Lung (tissue), 11 donors: ENCODE measurements at regions not wholly inside any gene's neighbourhood (a gene's known extent, or its start where the extent isn't known, plus 50 kb on each side); places are given as distances from the start of the nearest gene placed in this dataset.

Source experiments
- ATAC-seq: fragments of 200-7000 bp; cut with Tn5 transposase; one replicate; pipeline ENCODE4 v1.9.1; 2020; ENCODE audit warnings: moderate number of reproducible peaks; ENCODE audit not compliant: insufficient read depth, low FRiP score
- DNase-seq, 3 donors: peaks; one replicate each; pipeline ENCODE4 v3.0.0-alpha.2; 2013 to 2017
- H3K27ac ChIP-seq, 2 donors: one replicate each; pipeline ENCODE4 v1.5.1; 2013; ENCODE audit warnings: mild to moderate bottlenecking in 2 of 2, moderate library complexity in 2 of 2, control low read depth in 1 of 2, inconsistent platforms in 1 of 2, low read depth in 1 of 2, low read length in 1 of 2
- H3K27me3 ChIP-seq, 3 donors: one replicate each; pipeline ENCODE4 v1.5.1; 2013; ENCODE audit warnings: low read length in 2 of 3; ENCODE audit not compliant: control insufficient read depth in 3 of 3, insufficient read depth in 3 of 3
- H3K36me3 ChIP-seq, 4 donors: one replicate each; pipeline ENCODE4 v1.5.1; 2013; ENCODE audit warnings: low read length in 4 of 4, mild to moderate bottlenecking in 1 of 4, moderate library complexity in 1 of 4; ENCODE audit not compliant: control insufficient read depth in 4 of 4, insufficient read depth in 4 of 4
- H3K4me1 ChIP-seq, 5 donors: one replicate each; pipeline ENCODE4 v1.5.1; 2013; ENCODE audit warnings: low read length in 5 of 5, mild to moderate bottlenecking in 2 of 5, moderate library complexity in 1 of 5; ENCODE audit not compliant: control insufficient read depth in 5 of 5, insufficient read depth in 5 of 5
- H3K4me3 ChIP-seq: one replicate; pipeline ENCODE4 v1.5.1; 2013; ENCODE audit warnings: mild to moderate bottlenecking, control low read depth, moderate library complexity
- H3K9ac ChIP-seq, 2 donors: one replicate each; pipeline ENCODE4 v1.5.1; 2013; ENCODE audit warnings: low read length in 2 of 2, control low read depth in 1 of 2; ENCODE audit not compliant: insufficient read depth in 1 of 2
- H3K9me3 ChIP-seq, 4 donors: one replicate each; pipeline ENCODE4 v1.5.1; 2013; ENCODE audit warnings: low read length in 3 of 4, mild to moderate bottlenecking in 1 of 4, moderate library complexity in 1 of 4; ENCODE audit not compliant: control insufficient read depth in 4 of 4, insufficient read depth in 3 of 4
- WGBS, 2 donors: extraction: QIAGEN DNeasy Blood & Tissue Kit; methylation state at CpG; one replicate each; pipeline ENCODE4 v1.1.7; 2013; 5-methylcytosine and 5-hydroxymethylcytosine counted together
- TF ChIP-seq, protein P1 (sequence below): IDR thresholded peaks from 2 replicates; pipeline ENCODE4 v1.5.1; 2012; ENCODE audit warnings: mild to moderate bottlenecking; ENCODE audit errors: control extremely low read depth, extremely low read depth
- donor health status: control.
- donor health status: control.
- donor health status: Bipolar disorder and iron deficiency.
- donor health status: healthy.
- donor health status: DM: yes; HTN: yes; CAD: no.

DNA sequence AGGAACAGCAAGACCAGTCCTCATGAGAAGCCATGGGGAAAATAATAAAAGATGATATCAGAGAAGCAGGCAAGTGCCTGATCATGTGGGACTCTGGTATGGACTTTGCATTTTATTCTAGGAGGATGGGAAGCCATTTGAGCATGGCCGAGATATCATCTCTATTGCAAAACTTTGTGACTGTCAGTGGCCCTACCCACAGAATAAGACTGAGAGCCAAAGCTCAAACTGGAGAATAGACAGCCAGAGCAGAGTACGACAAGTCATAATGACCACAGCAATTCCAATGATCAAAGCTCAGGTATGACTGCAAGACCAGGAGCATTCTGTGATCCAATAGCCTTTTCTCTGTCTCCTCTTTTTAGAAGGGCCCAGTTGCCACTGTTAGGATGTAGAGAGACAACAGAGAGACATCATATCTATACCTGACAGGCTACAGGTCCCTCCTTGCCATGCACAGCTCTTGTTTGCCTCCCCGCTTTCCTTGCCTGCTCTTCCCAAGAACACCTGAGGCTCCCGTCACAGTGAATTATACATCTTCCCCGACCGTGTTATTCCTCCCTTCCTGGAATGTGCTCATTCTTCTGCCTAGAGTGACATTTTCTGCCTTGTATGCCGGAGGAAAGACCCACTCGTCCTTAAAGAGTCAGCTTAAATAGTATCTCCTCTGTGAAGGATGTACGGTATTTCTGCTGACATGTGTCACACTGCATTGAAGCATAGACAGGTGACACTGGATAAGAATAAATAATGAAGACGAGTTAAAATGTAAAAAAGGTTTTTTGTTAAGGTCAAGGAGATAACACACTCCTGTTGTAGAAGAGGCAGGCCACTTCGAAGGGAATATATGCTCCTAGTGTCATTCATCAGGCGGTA lies 248.7 kb upstream of the MAP3K1 start:
- Histone ChIP-seq H3K4me3 (no peak overlapping the region), H3K27me3 (no peaks in the 10 kb centered on the region), H3K9ac (no peak overlapping the region), H3K27ac (no peak overlapping the region), H3K36me3 (no peaks in the 10 kb centered on the region), H3K9me3 (no peaks in the 10 kb centered on the region), H3K4me1 (peaks cover 0 to 27% (median 8%) of the 10 kb centered on the region in 5 donors)
- TF ChIP-seq, protein P1, sequence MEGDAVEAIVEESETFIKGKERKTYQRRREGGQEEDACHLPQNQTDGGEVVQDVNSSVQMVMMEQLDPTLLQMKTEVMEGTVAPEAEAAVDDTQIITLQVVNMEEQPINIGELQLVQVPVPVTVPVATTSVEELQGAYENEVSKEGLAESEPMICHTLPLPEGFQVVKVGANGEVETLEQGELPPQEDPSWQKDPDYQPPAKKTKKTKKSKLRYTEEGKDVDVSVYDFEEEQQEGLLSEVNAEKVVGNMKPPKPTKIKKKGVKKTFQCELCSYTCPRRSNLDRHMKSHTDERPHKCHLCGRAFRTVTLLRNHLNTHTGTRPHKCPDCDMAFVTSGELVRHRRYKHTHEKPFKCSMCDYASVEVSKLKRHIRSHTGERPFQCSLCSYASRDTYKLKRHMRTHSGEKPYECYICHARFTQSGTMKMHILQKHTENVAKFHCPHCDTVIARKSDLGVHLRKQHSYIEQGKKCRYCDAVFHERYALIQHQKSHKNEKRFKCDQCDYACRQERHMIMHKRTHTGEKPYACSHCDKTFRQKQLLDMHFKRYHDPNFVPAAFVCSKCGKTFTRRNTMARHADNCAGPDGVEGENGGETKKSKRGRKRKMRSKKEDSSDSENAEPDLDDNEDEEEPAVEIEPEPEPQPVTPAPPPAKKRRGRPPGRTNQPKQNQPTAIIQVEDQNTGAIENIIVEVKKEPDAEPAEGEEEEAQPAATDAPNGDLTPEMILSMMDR: no peak
- no peak for DNase-seq
- WGBS, 2 donors: 89 to 90% methylated on average over 12 of the region's 12 CpGs
- ATAC-seq: no peak

DNA sequence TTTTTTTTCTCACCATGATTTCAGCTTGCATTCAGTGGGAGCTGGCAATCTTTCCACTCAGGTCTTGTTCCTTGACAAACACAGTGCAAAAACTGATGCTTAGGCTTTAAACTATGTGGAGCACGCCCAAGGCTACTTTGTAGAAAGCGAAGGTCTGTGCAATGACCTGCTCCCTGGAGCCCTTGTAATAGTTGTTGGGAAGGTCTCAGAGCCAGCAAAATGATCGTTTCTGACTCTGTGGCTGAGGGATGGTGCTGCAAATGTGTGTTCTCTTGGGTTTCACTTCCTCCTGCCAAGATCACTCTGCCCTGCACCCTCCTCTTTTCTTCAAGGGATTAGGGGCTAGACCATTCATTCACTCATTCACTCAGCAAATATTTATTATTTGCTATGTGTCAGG lies 249.7 kb upstream of the MAP3K1 start:
- WGBS, 2 donors: 51 to 63% methylated on average over 3 of the region's 3 CpGs
- no peaks in the 10 kb centered on the region for H3K9me3 ChIP-seq
- no peak overlapping the region for H3K27ac ChIP-seq
- no peaks in the 10 kb centered on the region for H3K36me3 ChIP-seq
- no peaks in the 10 kb centered on the region for H3K27me3 ChIP-seq
- peaks cover 0 to 27% (median 8%) of the 10 kb centered on the region in 5 donors for H3K4me1 ChIP-seq
- DNase-seq: no peak
- H3K9ac ChIP-seq: no peak overlapping the region
- peak; percentile 34 for ATAC-seq
- H3K4me3 ChIP-seq: no peak overlapping the region
- TF ChIP-seq, protein P1: no peak

DNA sequence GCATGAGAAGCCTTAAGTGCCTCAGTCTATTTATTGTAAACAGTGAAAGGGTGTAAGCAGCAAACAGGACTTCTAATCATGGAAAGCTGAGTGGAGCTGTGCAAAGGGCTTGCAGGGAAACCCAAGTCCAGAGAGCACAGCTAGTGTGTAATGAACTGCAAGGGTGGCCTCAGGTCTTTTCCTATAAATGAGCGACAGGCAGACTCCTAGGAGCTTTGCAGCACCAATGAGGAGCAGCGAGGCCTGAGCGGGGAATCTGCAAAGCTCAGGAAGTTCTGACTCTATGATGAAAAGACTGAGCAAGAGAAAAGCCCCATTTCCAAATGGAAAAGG lies 250.1 kb upstream of the MAP3K1 start:
- Histone ChIP-seq H3K27ac (no peak overlapping the region), H3K27me3 (no peaks in the 10 kb centered on the region), H3K9ac (no peak overlapping the region), H3K9me3 (no peaks in the 10 kb centered on the region), H3K4me3 (no peak overlapping the region), H3K4me1 (peaks cover 0 to 27% (median 8%) of the 10 kb centered on the region in 5 donors), H3K36me3 (no peaks in the 10 kb centered on the region)
- 72 to 91% methylated on average over 3 of the region's 3 CpGs for WGBS, 2 donors
- TF ChIP-seq, protein P1: no peak
- ATAC-seq: no peak
- DNase-seq: no peak
